GM18870 (cell line): ENCODE measurements at regions not wholly inside any gene's neighbourhood (a gene's known extent, or its start where the extent isn't known, plus 50 kb on each side); places are given as distances from the start of the nearest gene placed in this dataset.

ENCODE experiments used
- ATAC-seq: cut with Tn5 transposase; IDR thresholded peaks from one replicate; pipeline ENCODE4 v1.9.1; 2021; ENCODE audit warnings: moderate library complexity; ENCODE audit not compliant: unreplicated experiment

DNA sequence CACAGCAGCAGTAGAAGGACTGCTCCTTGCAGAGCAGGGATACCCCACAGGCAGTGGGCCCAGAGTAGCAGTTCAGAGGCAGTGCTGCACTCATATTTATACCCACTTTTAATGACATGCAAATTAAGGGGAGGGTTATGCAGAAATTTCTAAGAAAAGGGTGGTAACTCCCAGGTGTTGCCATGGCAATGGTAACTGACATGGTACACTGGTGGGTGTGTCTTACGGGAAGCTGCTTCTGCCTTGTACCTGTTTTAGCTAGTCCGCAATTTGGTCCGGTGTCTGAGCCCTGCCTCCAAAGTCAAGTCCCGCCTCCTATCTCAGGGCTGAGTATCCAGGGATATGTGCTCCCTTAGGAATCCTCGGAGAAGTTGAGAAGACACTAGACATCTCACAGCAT lies 79.2 kb upstream of the UQCRFS1 start:
- no peak for ATAC-seq

GRCh38 chr19:29292562-29292961 lies 79.6 kb upstream of the UQCRFS1 start:
- ATAC-seq, result no peak

DNA sequence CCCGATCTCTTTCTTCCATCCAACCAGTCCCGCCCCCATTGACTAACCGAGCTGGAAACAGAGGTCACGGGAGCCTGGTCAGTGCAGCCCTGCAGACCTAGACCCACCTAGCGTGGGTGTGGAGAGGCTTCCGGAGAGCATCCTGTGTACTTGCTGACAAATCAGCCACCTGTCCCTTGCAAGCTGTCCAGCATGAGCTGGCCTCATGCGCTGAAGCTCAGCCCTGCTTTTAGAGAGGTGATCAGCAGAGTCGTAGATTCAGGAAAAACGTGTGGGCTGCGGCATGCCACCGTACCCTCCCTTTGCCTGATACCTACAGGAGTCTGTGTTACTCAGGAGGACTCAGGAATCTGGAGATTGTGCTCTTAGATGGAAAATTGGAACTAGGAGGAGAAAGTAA lies 80.3 kb upstream of the UQCRFS1 start:
- no peak for ATAC-seq

DNA sequence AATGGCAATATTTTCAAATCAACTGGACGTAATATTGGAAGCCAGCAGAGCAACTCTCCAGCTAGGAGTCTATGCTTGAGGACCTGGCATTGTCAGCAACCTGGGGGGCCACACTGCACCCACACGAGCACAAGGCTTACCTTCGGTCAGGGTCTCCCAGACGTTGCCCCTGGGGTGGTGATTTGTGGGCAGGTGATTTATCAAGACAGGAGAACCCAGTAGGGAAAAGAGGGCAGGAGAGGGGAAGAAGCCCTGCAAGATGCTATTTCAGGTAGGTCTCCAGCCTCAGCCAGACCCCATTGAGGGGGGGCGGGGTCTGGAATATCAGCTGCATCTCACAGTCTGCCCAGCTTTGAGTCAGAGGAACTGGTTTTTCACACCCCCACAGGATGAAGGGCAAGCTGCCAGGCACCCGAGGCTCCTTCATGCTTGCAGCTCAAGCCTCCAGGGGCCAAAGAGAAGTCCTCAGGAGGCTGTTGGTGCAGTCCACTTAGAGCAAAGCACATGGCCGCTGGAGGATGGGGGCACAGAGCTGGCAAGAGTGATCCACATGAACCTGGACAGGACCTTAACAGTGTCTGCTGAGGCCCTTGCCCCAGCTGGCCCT lies 80.9 kb upstream of the UQCRFS1 start:
- no peak for ATAC-seq

GRCh38 chr19:29294343-29294811 lies 81.4 kb upstream of the UQCRFS1 start:
- no peak for ATAC-seq

GRCh38 chr19:29295285-29295684 lies 82.3 kb upstream of the UQCRFS1 start:
- ATAC-seq, result no peak

DNA sequence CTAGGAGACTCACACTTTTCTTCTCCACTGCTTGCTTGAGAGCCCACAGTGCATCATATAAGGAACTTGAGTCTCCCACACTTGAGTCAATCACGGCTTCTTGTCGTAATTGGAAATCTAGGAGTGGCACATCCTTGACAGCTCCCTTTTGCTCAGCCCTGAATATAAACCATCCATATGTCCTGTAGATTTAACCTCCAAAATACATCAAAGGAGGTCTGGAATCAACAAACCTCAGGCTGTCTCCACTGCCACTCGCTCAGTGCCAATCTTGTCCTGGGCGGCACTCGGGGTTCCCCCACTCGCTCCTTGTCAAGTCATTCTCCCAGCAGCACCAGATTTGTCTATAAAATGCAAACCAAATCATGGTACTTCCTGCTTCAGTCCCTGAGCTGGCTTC lies 84.4 kb upstream of the UQCRFS1 start:
- ATAC-seq, result no peak

DNA sequence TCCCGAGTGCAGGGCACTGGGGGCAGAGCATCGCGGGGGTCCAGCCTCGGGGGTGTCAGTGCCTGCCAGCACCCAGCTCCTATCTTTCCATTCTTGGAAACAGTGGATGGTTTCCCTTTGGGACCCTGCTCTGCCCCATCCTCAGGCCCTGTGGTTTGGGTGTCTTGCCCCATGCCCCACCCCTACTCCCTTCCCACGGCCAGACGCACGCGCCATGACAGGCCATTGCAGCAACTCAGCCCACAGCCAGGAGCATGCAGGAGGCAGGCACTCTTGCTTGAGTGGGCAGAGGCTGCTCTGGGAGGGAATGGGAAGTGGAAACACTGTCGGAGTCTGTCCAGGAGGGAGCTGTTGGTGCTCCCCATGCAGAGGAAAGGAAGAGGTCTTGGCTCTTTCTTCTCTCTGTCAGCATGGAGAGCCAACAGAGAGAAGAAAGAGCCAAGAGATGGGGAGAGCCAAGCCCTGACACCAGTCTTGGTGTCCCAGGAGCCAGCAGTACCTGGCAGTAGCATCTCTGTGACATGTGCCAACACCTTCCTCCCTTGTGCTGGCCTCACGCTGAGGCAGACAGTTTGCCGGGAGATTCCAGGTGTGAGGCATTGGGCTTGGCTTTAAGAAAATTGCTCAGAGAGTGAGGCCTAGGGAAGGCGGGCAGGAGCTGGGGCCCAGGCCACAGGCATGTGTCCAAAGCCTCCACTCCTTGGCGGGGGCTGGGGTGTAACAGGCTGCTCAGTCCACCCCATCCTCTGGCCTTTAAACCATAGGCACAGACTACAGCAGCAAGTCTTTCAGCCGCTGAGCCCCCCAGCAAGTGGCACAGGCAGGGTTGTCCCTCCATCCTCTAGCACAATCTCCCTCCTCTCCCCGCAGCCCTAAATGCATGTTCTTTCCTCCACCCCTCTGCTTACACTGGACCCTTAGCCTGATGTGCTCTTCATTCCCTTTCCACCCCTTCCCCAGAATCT lies 86.7 kb upstream of the UQCRFS1 start:
- ATAC-seq, result no peak

- ATAC-seq, result no peak
Observed at GRCh38 chr19:29302002-29302928, 89.3 kb upstream of the UQCRFS1 start.

GRCh38 chr19:29303069-29303718 lies 90.2 kb upstream of the UQCRFS1 start:
- no peak for ATAC-seq

GRCh38 chr19:29303719-29304090 lies 90.8 kb upstream of the UQCRFS1 start:
- ATAC-seq, result no peak

DNA sequence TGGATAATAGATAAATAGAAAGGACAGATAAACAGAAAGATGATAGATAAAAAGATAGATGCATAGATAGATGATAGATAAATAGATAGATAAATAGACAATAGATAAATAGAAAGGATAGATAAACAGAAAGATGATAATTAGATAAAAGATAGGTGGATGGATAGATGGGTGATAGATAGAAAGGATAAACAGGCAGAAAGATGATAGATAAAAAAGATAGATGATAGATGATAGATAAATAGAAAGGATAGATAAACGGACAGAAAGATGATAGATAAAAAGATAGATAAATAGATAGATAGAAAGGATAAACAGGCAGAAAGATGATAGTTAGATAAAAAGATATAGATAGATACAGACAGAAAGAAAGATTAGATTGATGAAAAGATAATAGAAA lies 92.3 kb upstream of the UQCRFS1 start:
- ATAC-seq, result no peak

DNA sequence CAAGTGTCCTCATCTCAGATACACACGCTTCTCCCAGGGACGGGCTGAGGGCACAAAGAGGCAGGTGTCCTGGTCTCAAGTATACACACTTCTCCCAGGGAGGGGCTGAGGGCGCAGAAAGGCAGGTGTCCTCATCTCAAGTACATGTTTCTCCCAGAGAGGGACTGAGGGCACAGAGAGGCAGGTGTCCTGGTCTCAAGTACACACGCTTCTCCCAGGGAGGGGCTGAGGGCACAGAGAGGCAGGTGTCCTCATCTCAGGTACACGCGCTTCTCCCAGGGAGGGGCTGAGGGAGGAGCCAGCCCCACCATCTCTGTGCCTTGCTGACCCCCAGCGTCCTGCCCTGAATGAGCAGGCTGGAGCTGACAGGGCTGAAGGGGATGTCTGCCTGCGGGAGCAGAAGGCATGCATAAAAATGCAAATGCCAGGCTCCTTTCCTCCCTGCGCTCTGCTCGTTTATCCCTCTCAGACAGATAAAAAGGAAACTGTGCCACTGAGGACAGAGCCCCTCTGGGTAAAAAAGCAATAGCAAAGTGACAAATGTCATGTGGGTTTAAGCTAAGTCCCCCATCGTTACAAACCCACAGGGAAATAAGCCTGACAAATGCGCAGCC lies 96.1 kb upstream of the UQCRFS1 start:
- no peak for ATAC-seq

DNA sequence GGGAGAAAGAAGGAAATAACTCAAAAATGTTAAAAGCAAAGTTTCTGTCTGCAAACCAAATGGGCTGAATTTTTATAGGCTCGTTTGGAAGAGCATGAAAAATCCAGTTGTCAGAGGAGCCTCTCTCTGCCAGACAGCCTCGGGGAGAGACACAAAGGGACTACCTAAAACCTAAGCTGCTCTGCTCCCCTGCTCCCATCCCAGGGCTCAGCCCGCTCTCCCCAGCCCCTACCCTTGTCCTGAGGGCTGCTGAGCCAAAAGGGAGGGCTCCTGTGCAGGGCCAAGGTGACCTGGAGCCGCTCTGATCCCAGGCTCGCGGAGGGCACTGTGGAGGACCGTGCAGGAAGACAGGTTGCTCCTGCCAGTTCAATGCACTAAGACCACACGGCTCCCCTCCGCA lies 96.7 kb upstream of the UQCRFS1 start:
- ATAC-seq, result no peak

GRCh38 chr19:29311191-29311790 lies 98.3 kb upstream of the UQCRFS1 start:
- no peak for ATAC-seq

DNA sequence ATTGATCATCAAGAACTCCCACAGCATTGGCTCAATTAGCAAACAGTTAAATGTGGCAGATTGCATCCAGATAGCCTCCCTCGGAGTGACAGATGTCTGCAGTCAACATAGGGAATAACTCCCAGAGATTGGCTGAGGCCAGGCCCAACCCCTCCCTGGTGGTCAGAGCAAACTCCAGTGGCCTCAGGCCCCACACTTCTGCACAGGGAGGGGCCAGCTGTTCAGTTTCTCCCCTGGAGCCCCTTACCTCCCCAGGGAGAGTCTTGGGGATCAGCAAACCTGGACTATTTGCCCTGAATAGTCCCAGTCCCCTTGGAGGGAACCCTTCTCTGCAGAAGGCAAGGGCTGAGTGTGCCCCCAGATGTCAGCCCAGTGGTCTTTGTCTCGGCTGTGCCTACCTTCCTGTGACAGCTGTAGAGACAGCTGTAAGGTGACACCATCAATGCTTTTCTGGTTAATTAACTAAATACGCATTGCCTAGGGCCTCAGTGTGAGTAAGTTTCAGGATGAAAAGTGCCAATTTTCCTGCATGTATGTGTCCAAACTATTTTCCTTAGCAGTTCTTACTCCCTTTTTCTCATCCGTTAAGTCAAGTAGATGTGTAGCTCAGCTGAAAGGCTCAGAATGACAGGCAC lies 102.7 kb upstream of the UQCRFS1 start:
- ATAC-seq, result no peak

GRCh38 chr19:29318581-29318980 lies 105.6 kb upstream of the UQCRFS1 start:
- no peak for ATAC-seq

DNA sequence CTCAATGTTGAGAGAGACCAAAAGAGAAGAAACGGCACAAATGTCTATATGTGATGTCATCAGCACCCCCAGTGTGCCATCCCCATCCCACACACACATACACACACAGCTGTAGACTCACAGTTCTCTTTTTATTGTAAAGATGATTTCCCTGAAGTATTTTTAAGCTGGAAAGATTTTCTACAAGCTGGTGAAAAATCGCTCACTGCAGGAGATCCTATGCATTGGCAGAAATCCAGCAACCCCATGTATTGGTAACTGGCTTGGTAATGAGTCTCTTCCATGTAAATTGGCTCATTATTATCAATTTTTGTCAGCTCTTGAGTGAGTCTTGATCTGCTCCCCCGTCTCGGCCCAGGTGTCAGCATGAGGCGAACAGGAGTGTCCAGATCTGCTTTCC lies 107.1 kb upstream of the UQCRFS1 start:
- no peak for ATAC-seq

DNA sequence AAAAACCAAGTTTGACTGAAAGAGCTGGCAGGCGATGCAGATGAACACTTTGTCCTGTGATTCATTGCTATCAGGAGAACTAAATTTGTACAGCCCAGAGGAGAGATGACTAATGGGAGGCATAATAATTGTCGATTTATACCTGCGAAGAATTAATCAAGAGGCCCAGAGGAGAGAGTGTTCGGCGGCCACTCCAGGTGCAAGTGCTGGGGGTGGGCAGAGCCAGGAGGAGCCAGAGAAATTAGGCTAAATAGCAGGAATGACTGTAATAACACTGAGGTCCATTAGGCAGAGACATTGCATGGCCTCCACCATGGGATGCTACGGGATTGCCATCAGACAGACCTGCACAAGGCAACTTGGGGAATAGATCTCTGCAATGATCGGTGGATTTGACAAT lies 107.7 kb upstream of the UQCRFS1 start:
- no peak for ATAC-seq
